Suprapubic skin (tissue), 4 donors: ENCODE measurements at regions not wholly inside any gene's neighbourhood (a gene's known extent, or its start where the extent isn't known, plus 50 kb on each side); places are given as distances from the start of the nearest gene placed in this dataset.

Source experiments
- DNase-seq, 2 donors: peaks; one replicate each; pipeline ENCODE4 v3.0.0-alpha.2; 2019; ENCODE audit warnings: low spot score in 2 of 2
- H3K27ac ChIP-seq: fragments of 200-600 bp; sonication (generic); one replicate; pipeline ENCODE4 v1.5.1; 2019
- H3K27me3 ChIP-seq: fragments of 200-600 bp; sonication (generic); one replicate; pipeline ENCODE4 v1.5.1; 2019
- H3K36me3 ChIP-seq: fragments of 200-600 bp; sonication (generic); one replicate; pipeline ENCODE4 v1.5.1; 2019
- H3K4me1 ChIP-seq: fragments of 200-600 bp; sonication (generic); one replicate; pipeline ENCODE4 v1.5.1; 2019
- H3K4me3 ChIP-seq: fragments of 200-600 bp; sonication (generic); one replicate; pipeline ENCODE4 v1.5.1; 2019; ENCODE audit warnings: mild to moderate bottlenecking
- H3K9me3 ChIP-seq: fragments of 200-600 bp; sonication (generic); one replicate; pipeline ENCODE4 v1.5.1; 2019
- CTCF ChIP-seq, 2 donors: fragments of 200-600 bp in 1 of 2; fragments of 450-650 bp in 1 of 2; sonication (generic) in 1 of 2; IDR thresholded peaks; one replicate each; pipeline ENCODE4 v1.5.1; 2016 to 2019; ENCODE audit warnings: antibody characterized with exemption in 2 of 2, mild to moderate bottlenecking in 1 of 2, moderate library complexity in 1 of 2
- EP300 ChIP-seq: sonication (generic); formaldehyde crosslinking; IDR thresholded peaks from one replicate; pipeline ENCODE4 v1.6.1; 2017; ENCODE audit warnings: antibody characterized with exemption
- POLR2A ChIP-seq, 2 donors: fragments of 450-650 bp; IDR thresholded peaks; one replicate each; pipeline ENCODE4 v1.6.1; 2017; ENCODE audit warnings: antibody characterized with exemption in 2 of 2, mild to moderate bottlenecking in 2 of 2, moderate library complexity in 2 of 2
- POLR2AphosphoS5 ChIP-seq, 3 donors: sonication (generic); formaldehyde crosslinking; IDR thresholded peaks; one replicate each; pipeline ENCODE4 v1.6.1; 2017; ENCODE audit warnings: antibody characterized with exemption in 3 of 3
- whole genome bisulfite sequencing: methylation state at CpG from one replicate; pipeline ENCODE4 v1.1.5; 2018; 5-methylcytosine and 5-hydroxymethylcytosine counted together

- Histone ChIP-seq H3K9me3 (no peaks in the 10 kb centered on the region), H3K27me3 (no peaks in the 10 kb centered on the region), H3K27ac (no peak overlapping the region), H3K4me3 (no peak overlapping the region), H3K4me1 (no peaks in the 10 kb centered on the region), H3K36me3 (no peaks in the 10 kb centered on the region)
- 81% methylated on average over 4 of the region's 4 CpGs for WGBS
- DNase-seq: no peak
- TF ChIP-seq POLR2A (IDR thresholded peaks at IDR 0.05) (no peak), EP300 (no peak), CTCF (IDR thresholded peaks at IDR 0.05) (no peak)
These were observed 421.3 kb downstream of the MID1IP1 start for GRCh38 chrX:39222346-39223113.

GRCh38 chrX:39226251-39226650 is 425.0 kb downstream of the MID1IP1 start:
- H3K4me3 ChIP-seq: no peak overlapping the region
- no peak overlapping the region for H3K27ac ChIP-seq
- H3K4me1 ChIP-seq: no peaks in the 10 kb centered on the region
- H3K9me3 ChIP-seq: no peaks in the 10 kb centered on the region
- TF ChIP-seq POLR2A (IDR thresholded peaks at IDR 0.05) (no peak), EP300 (no peak), CTCF (IDR thresholded peaks at IDR 0.05) (no peak), POLR2AphosphoS5 (IDR thresholded peaks at IDR 0.05) (no peak)
- no peaks in the 10 kb centered on the region for H3K36me3 ChIP-seq
- 43% methylated on average over 6 of the region's 6 CpGs for WGBS
- no peak for DNase-seq
- H3K27me3 ChIP-seq: no peaks in the 10 kb centered on the region

- H3K4me3 ChIP-seq: no peak overlapping the region
- WGBS: 48% methylated on average over 2 of the region's 2 CpGs
These were observed 426.1 kb downstream of the MID1IP1 start for GRCh38 chrX:39227371-39227770.

GRCh38 chrX:39238006-39238405 is 436.7 kb downstream of the MID1IP1 start:
- no peaks in the 10 kb centered on the region for H3K4me1 ChIP-seq
- WGBS: 72% methylated on average over 7 of the region's 7 CpGs
- H3K4me3 ChIP-seq: no peak overlapping the region
- no peak overlapping the region for H3K27ac ChIP-seq
- H3K36me3 ChIP-seq: no peaks in the 10 kb centered on the region
- no peak for TF ChIP-seq POLR2AphosphoS5 (IDR thresholded peaks at IDR 0.05)
- no peak for TF ChIP-seq CTCF (IDR thresholded peaks at IDR 0.05)
- TF ChIP-seq EP300: no peak
- TF ChIP-seq POLR2A (IDR thresholded peaks at IDR 0.05): no peak
- no peaks in the 10 kb centered on the region for H3K9me3 ChIP-seq
- no peak for DNase-seq
- no peaks in the 10 kb centered on the region for H3K27me3 ChIP-seq

More at GRCh38 chrX:39227371-39227770, 426.1 kb downstream of the MID1IP1 start:
- no peaks in the 10 kb centered on the region for H3K27me3 ChIP-seq
- TF ChIP-seq EP300: no peak
- no peak for TF ChIP-seq POLR2A (IDR thresholded peaks at IDR 0.05)
- TF ChIP-seq CTCF (IDR thresholded peaks at IDR 0.05): no peak
- no peak for TF ChIP-seq POLR2AphosphoS5 (IDR thresholded peaks at IDR 0.05)
- no peak for DNase-seq
- H3K9me3 ChIP-seq: no peaks in the 10 kb centered on the region
- no peaks in the 10 kb centered on the region for H3K4me1 ChIP-seq
- H3K27ac ChIP-seq: no peak overlapping the region
- H3K36me3 ChIP-seq: no peaks in the 10 kb centered on the region

GRCh38 chrX:39242187-39242586 is 440.9 kb downstream of the MID1IP1 start:
- no peaks in the 10 kb centered on the region for H3K9me3 ChIP-seq
- 33% methylated on average over 1 of the region's 1 CpG for WGBS
- TF ChIP-seq CTCF (IDR thresholded peaks at IDR 0.05) (peak; percentile 6 to 38), EP300 (no peak), POLR2AphosphoS5 (IDR thresholded peaks at IDR 0.05) (no peak)

More at GRCh38 chrX:39242187-39242586, 440.9 kb downstream of the MID1IP1 start:
- Histone ChIP-seq H3K36me3 (no peaks in the 10 kb centered on the region), H3K4me1 (no peaks in the 10 kb centered on the region), H3K27me3 (no peaks in the 10 kb centered on the region), H3K27ac (no peak overlapping the region), H3K4me3 (no peak overlapping the region)
- no peak for DNase-seq
